SJSA1 (cell line): ENCODE measurements at regions not wholly inside any gene's neighbourhood (a gene's known extent, or its start where the extent isn't known, plus 50 kb on each side); places are given as distances from the start of the nearest gene placed in this dataset.
"Not testable (repeated sequence)": the region's sequence is repeated elsewhere in the genome, so short reads cannot be mapped to it uniquely, and the experiment has no call there.

Experiments
- DNase-seq, 2 experiments: peaks; one replicate each; pipeline ENCODE4 v3.0.0-alpha.2; 2015 to 2020; ENCODE audit warnings: low spot score in 2 of 2, low read depth in 1 of 2
- H3K27ac ChIP-seq: fragments of 250-450 bp; sonication (Bioruptor Pico); 2 replicates; pipeline ENCODE4 v1.5.1; 2020; ENCODE audit warnings: mild to moderate bottlenecking, moderate library complexity
- H3K27me3 ChIP-seq: fragments of 250-450 bp; sonication (Bioruptor Pico); replicated peaks from 2 replicates; pipeline ENCODE4 v1.5.1; 2020; ENCODE audit warnings: mild to moderate bottlenecking, moderate library complexity
- H3K36me3 ChIP-seq: fragments of 250-450 bp; sonication (Bioruptor Pico); 2 replicates; pipeline ENCODE4 v1.5.1; 2020; ENCODE audit warnings: mild to moderate bottlenecking
- H3K4me1 ChIP-seq: fragments of 250-450 bp; sonication (Bioruptor Pico); replicated peaks from 2 replicates; pipeline ENCODE4 v1.6.1; 2021; ENCODE audit warnings: mild to moderate bottlenecking
- H3K4me3 ChIP-seq: fragments of 250-450 bp; sonication (Bioruptor Pico); 2 replicates; pipeline ENCODE4 v1.5.1; 2020; ENCODE audit warnings: mild to moderate bottlenecking
- H3K9me3 ChIP-seq: fragments of 250-450 bp; sonication (Bioruptor Pico); replicated peaks from 2 replicates; pipeline ENCODE4 v1.5.1; 2020; ENCODE audit warnings: mild to moderate bottlenecking

GRCh38 chr11:90510839-90511238 is 288.0 kb upstream of the CHORDC1 start:
- Histone ChIP-seq H3K27me3 (no peaks in the 10 kb centered on the region), H3K36me3 (no peaks in the 10 kb centered on the region), H3K4me3 (no peak overlapping the region), H3K9me3 (no peaks in the 10 kb centered on the region), H3K4me1 (no peaks in the 10 kb centered on the region), H3K27ac (no peak overlapping the region)
- no peak for DNase-seq

DNA sequence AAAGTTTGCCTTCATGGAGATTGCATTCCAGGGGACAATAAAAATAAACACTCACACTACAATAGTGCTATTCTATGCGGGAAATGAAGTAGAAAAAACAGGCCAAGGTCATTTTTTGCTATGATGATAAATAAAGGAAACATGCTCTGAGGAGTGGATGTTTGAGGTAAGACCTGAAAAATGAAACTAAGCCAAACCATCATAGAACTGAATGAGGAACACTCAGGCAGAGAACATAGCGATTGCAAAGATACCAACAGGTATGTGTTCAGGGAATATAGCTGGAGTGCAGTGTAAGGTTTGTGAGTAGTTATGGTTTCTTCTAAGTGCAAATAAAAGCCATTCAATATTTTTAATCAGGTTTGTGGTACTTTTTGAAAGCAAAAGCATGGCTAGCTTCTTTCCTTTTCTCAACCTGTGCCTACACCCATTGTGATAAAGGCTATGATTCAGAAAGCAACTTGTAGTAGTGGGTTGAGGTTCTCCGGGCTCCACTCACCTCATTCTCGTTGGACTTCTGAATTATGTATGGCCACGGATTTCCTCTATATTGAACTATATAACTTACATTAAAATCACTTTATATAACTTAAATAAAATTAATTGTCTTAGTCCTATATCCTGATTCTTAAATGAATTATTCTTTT is 278.2 kb upstream of the CHORDC1 start:
- DNase-seq = no peak

DNA sequence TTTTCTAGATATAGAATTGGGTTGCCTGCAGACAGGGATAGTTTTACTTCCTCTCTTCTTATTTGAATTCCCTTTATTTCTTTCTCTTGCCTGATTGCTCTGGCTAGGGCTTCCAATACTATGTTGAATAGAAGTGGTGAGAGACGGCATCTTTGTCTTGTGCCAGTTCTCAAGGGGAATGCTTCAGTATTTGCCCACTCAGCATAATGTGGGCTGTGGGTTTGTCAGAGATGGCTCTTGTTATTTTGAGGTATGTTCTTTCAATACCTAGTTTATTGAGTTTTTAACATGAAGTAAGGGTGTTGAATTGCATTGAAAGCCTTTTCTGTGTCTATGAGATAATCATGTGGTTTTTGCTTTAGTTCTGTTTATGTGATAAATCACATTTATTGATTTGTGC is 273.9 kb upstream of the CHORDC1 start:
- Histone ChIP-seq H3K27me3 (no peaks in the 10 kb centered on the region), H3K4me1 (no peaks in the 10 kb centered on the region), H3K27ac (no peak overlapping the region), H3K4me3 (no peak overlapping the region), H3K9me3 (no peaks in the 10 kb centered on the region), H3K36me3 (no peaks in the 10 kb centered on the region)
- DNase-seq = no peak

More for the DNA sequence above, 278.2 kb upstream of the CHORDC1 start:
- no peaks in the 10 kb centered on the region for H3K9me3 ChIP-seq
- H3K27ac ChIP-seq = no peak overlapping the region
- H3K36me3 ChIP-seq = no peaks in the 10 kb centered on the region
- no peaks in the 10 kb centered on the region for H3K4me1 ChIP-seq
- no peaks in the 10 kb centered on the region for H3K27me3 ChIP-seq
- H3K4me3 ChIP-seq = no peak overlapping the region

- Histone ChIP-seq H3K9me3 (no peaks in the 10 kb centered on the region), H3K36me3 (no peaks in the 10 kb centered on the region), H3K4me3 (no peak overlapping the region), H3K27ac (no peak overlapping the region), H3K27me3 (no peaks in the 10 kb centered on the region), H3K4me1 (no peaks in the 10 kb centered on the region)
- no peak for DNase-seq
These were observed 270.5 kb upstream of the CHORDC1 start for GRCh38 chr11:90493379-90493778.

GRCh38 chr11:90491466-90491865 is 268.6 kb upstream of the CHORDC1 start:
- no peaks in the 10 kb centered on the region for H3K4me1 ChIP-seq
- no peak overlapping the region for H3K4me3 ChIP-seq
- H3K27me3 ChIP-seq = no peaks in the 10 kb centered on the region
- no peaks in the 10 kb centered on the region for H3K9me3 ChIP-seq
- no peak for DNase-seq
- H3K36me3 ChIP-seq = no peaks in the 10 kb centered on the region
- no peak overlapping the region for H3K27ac ChIP-seq

DNA sequence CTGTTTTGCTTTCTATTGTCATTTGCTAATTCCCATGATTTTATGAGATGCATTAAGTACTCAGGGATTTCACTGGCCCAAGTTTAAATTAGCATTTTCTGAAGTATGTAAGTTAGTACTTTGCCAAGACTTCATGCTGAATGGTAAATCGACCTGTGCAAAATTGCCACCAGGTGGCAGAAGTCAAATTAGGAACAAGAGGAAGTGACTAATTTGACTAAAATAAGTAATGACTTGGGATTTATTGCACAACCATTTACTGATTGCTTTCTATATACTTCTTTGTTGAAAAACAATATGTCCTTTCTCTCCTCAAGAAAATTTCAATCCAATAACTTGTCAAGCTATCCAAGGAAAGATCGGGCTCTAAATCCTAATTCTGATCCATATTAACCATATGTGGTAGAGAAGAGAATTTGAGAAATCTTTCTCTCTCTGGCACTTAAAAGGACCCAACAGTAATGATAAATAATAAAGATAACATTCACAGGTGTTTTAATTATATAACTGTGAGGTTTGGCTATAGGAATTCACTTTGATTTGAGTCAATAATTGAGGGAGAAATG is 253.7 kb upstream of the CHORDC1 start:
- H3K4me1 ChIP-seq = no peaks in the 10 kb centered on the region
- no peak overlapping the region for H3K4me3 ChIP-seq
- no peaks in the 10 kb centered on the region for H3K36me3 ChIP-seq
- no peaks in the 10 kb centered on the region for H3K27me3 ChIP-seq
- H3K9me3 ChIP-seq = no peaks in the 10 kb centered on the region
- DNase-seq = no peak
- H3K27ac ChIP-seq = no peak overlapping the region

GRCh38 chr11:90468923-90469322 is 246.1 kb upstream of the CHORDC1 start:
- Histone ChIP-seq H3K4me1 (no peaks in the 10 kb centered on the region), H3K36me3 (no peaks in the 10 kb centered on the region), H3K27ac (no peak overlapping the region), H3K27me3 (no peaks in the 10 kb centered on the region), H3K9me3 (no peaks in the 10 kb centered on the region), H3K4me3 (no peak overlapping the region)
- no peak for DNase-seq

DNA sequence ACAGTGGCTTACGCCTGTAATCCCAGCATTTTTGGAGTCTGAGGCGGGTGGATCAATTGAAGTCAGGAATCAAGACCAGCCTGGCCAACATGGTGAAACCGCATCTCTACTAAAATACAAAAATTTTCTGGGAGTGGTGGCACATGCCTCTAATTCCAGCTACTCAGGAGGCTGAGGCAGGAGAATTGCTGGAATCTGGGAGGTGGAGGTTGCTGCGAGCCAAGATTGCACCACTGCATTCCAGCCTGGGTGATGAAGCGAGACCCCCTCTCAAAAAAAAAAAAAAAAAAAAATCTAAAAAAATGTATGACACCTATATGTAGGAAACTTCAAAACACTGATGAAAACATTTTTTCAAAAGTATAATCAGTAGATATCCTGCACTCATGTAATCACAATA is 242.7 kb upstream of the CHORDC1 start:
- Histone ChIP-seq H3K9me3 (no peaks in the 10 kb centered on the region), H3K27me3 (no peaks in the 10 kb centered on the region), H3K36me3 (no peaks in the 10 kb centered on the region), H3K4me1 (no peaks in the 10 kb centered on the region), H3K4me3 (no peak overlapping the region), H3K27ac (no peak overlapping the region)
- no peak for DNase-seq

- H3K4me3 ChIP-seq, H3K36me3 ChIP-seq, H3K9me3 ChIP-seq, H3K27me3 ChIP-seq, H3K27ac ChIP-seq, H3K4me1 ChIP-seq, DNase-seq: not testable (repeated sequence)
These were observed 232.6 kb upstream of the CHORDC1 start for GRCh38 chr11:90455347-90455920.

- H3K36me3 ChIP-seq = no peaks in the 10 kb centered on the region
- no peaks in the 10 kb centered on the region for H3K4me1 ChIP-seq
- no peak overlapping the region for H3K27ac ChIP-seq
- H3K9me3 ChIP-seq = no peaks in the 10 kb centered on the region
- no peaks in the 10 kb centered on the region for H3K27me3 ChIP-seq
- DNase-seq = no peak
- H3K4me3 ChIP-seq = no peak overlapping the region
These were observed 230.7 kb upstream of the CHORDC1 start for GRCh38 chr11:90453525-90453924.

GRCh38 chr11:90449606-90450005 is 226.8 kb upstream of the CHORDC1 start:
- Histone ChIP-seq H3K27ac (no peak overlapping the region), H3K4me3 (no peak overlapping the region), H3K4me1 (no peaks in the 10 kb centered on the region), H3K9me3 (no peaks in the 10 kb centered on the region), H3K36me3 (no peaks in the 10 kb centered on the region), H3K27me3 (no peaks in the 10 kb centered on the region)
- no peak for DNase-seq

GRCh38 chr11:90448256-90448655 is 225.4 kb upstream of the CHORDC1 start:
- H3K27me3 ChIP-seq = no peaks in the 10 kb centered on the region
- no peaks in the 10 kb centered on the region for H3K36me3 ChIP-seq
- no peak for DNase-seq
- H3K4me1 ChIP-seq = no peaks in the 10 kb centered on the region
- no peaks in the 10 kb centered on the region for H3K9me3 ChIP-seq
- no peak overlapping the region for H3K27ac ChIP-seq
- no peak overlapping the region for H3K4me3 ChIP-seq

GRCh38 chr11:90447618-90448017 is 224.8 kb upstream of the CHORDC1 start:
- Histone ChIP-seq H3K4me3 (no peak overlapping the region), H3K9me3 (no peaks in the 10 kb centered on the region), H3K4me1 (no peaks in the 10 kb centered on the region), H3K36me3 (no peaks in the 10 kb centered on the region), H3K27ac (no peak overlapping the region), H3K27me3 (no peaks in the 10 kb centered on the region)
- no peak for DNase-seq

GRCh38 chr11:90446207-90446606 is 223.4 kb upstream of the CHORDC1 start:
- Histone ChIP-seq H3K9me3 (no peaks in the 10 kb centered on the region), H3K27me3 (no peaks in the 10 kb centered on the region)
- DNase-seq = no peak

DNA sequence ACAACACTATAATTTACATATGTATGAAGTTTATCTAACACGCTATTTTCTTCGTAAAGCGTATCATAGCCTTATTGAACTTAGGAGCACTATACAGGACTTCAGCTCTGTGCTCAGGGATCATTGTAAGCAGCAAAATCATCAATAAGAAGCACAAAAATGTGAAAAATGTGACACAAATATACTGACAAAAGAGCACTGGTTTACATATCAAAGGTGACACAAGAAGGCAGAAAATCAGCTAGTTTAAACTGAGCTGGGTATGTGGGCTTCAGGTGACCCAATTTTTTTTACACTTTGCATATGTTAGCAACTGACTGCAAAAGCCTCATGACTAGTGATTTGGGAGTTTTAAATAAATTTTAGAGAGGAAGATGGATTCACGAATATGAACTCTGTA is 215.2 kb upstream of the CHORDC1 start:
- no peak overlapping the region for H3K27ac ChIP-seq
- no peaks in the 10 kb centered on the region for H3K27me3 ChIP-seq
- no peaks in the 10 kb centered on the region for H3K4me1 ChIP-seq
- DNase-seq = no peak
- no peaks in the 10 kb centered on the region for H3K36me3 ChIP-seq
- no peak overlapping the region for H3K4me3 ChIP-seq
- H3K9me3 ChIP-seq = no peaks in the 10 kb centered on the region

More at GRCh38 chr11:90446207-90446606, 223.4 kb upstream of the CHORDC1 start:
- Histone ChIP-seq H3K4me1 (no peaks in the 10 kb centered on the region), H3K36me3 (no peaks in the 10 kb centered on the region), H3K4me3 (no peak overlapping the region), H3K27ac (no peak overlapping the region)
